Hepatocyte (in vitro differentiated cells): ENCODE measurements at regions not wholly inside any gene's neighbourhood (a gene's known extent, or its start where the extent isn't known, plus 50 kb on each side); places are given as distances from the start of the nearest gene placed in this dataset.

ENCODE experiments used
- DNase-seq: peaks from one replicate; pipeline ENCODE4 v3.0.0-alpha.2; 2016; ENCODE audit warnings: low spot score
- H2AFZ ChIP-seq: fragments of 200-600 bp; sonication (generic); 2 replicates; pipeline ENCODE4 v1.6.0; 2016; ENCODE audit warnings: antibody characterized with exemption, mild to moderate bottlenecking
- H3K27ac ChIP-seq: fragments of 200-600 bp; sonication (generic); 2 replicates; pipeline ENCODE4 v1.5.1; 2016; ENCODE audit warnings: mild to moderate bottlenecking
- H3K27me3 ChIP-seq: fragments of 200-600 bp; sonication (generic); 2 replicates; pipeline ENCODE4 v1.6.1; 2016
- H3K36me3 ChIP-seq: fragments of 200-600 bp; sonication (generic); replicated peaks from 2 replicates; pipeline ENCODE4 v1.5.1; 2016; ENCODE audit warnings: low read depth; ENCODE audit not compliant: insufficient read depth
- H3K4me1 ChIP-seq: fragments of 200-600 bp; sonication (generic); 2 replicates; pipeline ENCODE4 v1.5.1; 2016; ENCODE audit warnings: mild to moderate bottlenecking, moderate library complexity; ENCODE audit not compliant: insufficient read depth
- H3K4me2 ChIP-seq: fragments of 200-600 bp; sonication (generic); 2 replicates; pipeline ENCODE4 v1.6.0; 2016
- H3K4me3 ChIP-seq: fragments of 200-600 bp; sonication (generic); 2 replicates; pipeline ENCODE4 v1.5.1; 2016; ENCODE audit warnings: mild to moderate bottlenecking
- H3K79me2 ChIP-seq: fragments of 200-600 bp; sonication (generic); 2 replicates; pipeline ENCODE4 v1.6.0; 2017; ENCODE audit warnings: mild to moderate bottlenecking
- H3K9me2 ChIP-seq: fragments of 200-600 bp; sonication (generic); replicated peaks from 2 replicates; pipeline ENCODE4 v1.6.0; 2017; ENCODE audit warnings: mild to moderate bottlenecking; ENCODE audit not compliant: insufficient read depth
- H3K9me3 ChIP-seq: fragments of 200-600 bp; sonication (generic); 2 replicates; pipeline ENCODE4 v1.5.1; 2016; ENCODE audit warnings: low read depth, mild to moderate bottlenecking
- H4K20me1 ChIP-seq: fragments of 200-600 bp; sonication (generic); 2 replicates; pipeline ENCODE4 v1.6.0; 2016; ENCODE audit warnings: mild to moderate bottlenecking; ENCODE audit not compliant: insufficient read depth, poor library complexity, severe bottlenecking
- CTCF ChIP-seq: fragments of 200-600 bp; sonication (generic); IDR thresholded peaks from 2 replicates; pipeline ENCODE4 v1.5.1; 2016; ENCODE audit warnings: antibody characterized with exemption, mild to moderate bottlenecking; ENCODE audit not compliant: poor library complexity
- EZH2 ChIP-seq: fragments of 200-600 bp; sonication (generic); IDR thresholded peaks from 2 replicates; pipeline ENCODE4 v1.6.1; 2016; ENCODE audit warnings: antibody characterized with exemption, mild to moderate bottlenecking, borderline replicate concordance
- EZH2phosphoT487 ChIP-seq: fragments of 200-600 bp; sonication (generic); IDR thresholded peaks from one replicate; pipeline ENCODE4 v1.6.1; 2018; ENCODE audit warnings: antibody characterized with exemption, mild to moderate bottlenecking, low read depth, moderate library complexity; ENCODE audit not compliant: unreplicated experiment, severe bottlenecking
- WGBS: methylation state at CpG from one replicate; pipeline ENCODE4 v1.1.6; 2016; ENCODE audit warnings: low lambda C conversion rate; ENCODE audit errors: missing lambda C conversion rate; 5-methylcytosine and 5-hydroxymethylcytosine counted together

GRCh38 chr6:21438237-21438985 lies 155.1 kb upstream of the SOX4 start:
- no peaks in the 10 kb centered on the region for H3K4me1 ChIP-seq
- H4K20me1 ChIP-seq: no peaks in the 10 kb centered on the region
- DNase-seq: no peak
- no peaks in the 10 kb centered on the region for H3K36me3 ChIP-seq
- H3K79me2 ChIP-seq: no peaks in the 10 kb centered on the region
- TF ChIP-seq EZH2: no peak
- no peak for TF ChIP-seq CTCF
- TF ChIP-seq EZH2phosphoT487: no peak
- no peaks in the 10 kb centered on the region for H3K9me2 ChIP-seq
- WGBS: 91% methylated on average over 10 of the region's 10 CpGs
- H3K27me3 ChIP-seq: no peaks in the 10 kb centered on the region
- no peak overlapping the region for H2AFZ ChIP-seq
- H3K4me3 ChIP-seq: no peak overlapping the region
- H3K27ac ChIP-seq: no peak overlapping the region
- H3K9me3 ChIP-seq: no peaks in the 10 kb centered on the region
- H3K4me2 ChIP-seq: no peak overlapping the region

GRCh38 chr6:21438986-21439352 lies 154.6 kb upstream of the SOX4 start:
- 77% methylated on average over 2 of the region's 2 CpGs for WGBS
- no peak for TF ChIP-seq CTCF
- TF ChIP-seq EZH2phosphoT487: no peak
- TF ChIP-seq EZH2: no peak
- H3K27ac ChIP-seq: no peak overlapping the region
- H3K27me3 ChIP-seq: no peaks in the 10 kb centered on the region
- no peak for DNase-seq
- no peak overlapping the region for H3K4me3 ChIP-seq
- no peaks in the 10 kb centered on the region for H3K79me2 ChIP-seq
- no peaks in the 10 kb centered on the region for H3K9me3 ChIP-seq
- no peak overlapping the region for H3K4me2 ChIP-seq
- no peaks in the 10 kb centered on the region for H4K20me1 ChIP-seq
- no peaks in the 10 kb centered on the region for H3K36me3 ChIP-seq
- no peaks in the 10 kb centered on the region for H3K9me2 ChIP-seq
- H3K4me1 ChIP-seq: no peaks in the 10 kb centered on the region
- H2AFZ ChIP-seq: no peak overlapping the region

GRCh38 chr6:21441386-21441785 lies 152.2 kb upstream of the SOX4 start:
- no peaks in the 10 kb centered on the region for H3K27me3 ChIP-seq
- TF ChIP-seq CTCF: no peak
- TF ChIP-seq EZH2phosphoT487: no peak
- TF ChIP-seq EZH2: no peak
- no peaks in the 10 kb centered on the region for H3K9me2 ChIP-seq
- WGBS: 91% methylated on average over 6 of the region's 6 CpGs
- no peaks in the 10 kb centered on the region for H3K9me3 ChIP-seq
- H3K4me3 ChIP-seq: no peak overlapping the region
- H2AFZ ChIP-seq: no peak overlapping the region
- no peak overlapping the region for H3K4me2 ChIP-seq
- H3K4me1 ChIP-seq: no peaks in the 10 kb centered on the region
- H4K20me1 ChIP-seq: no peaks in the 10 kb centered on the region
- H3K79me2 ChIP-seq: no peaks in the 10 kb centered on the region
- H3K36me3 ChIP-seq: no peaks in the 10 kb centered on the region
- no peak for DNase-seq
- no peak overlapping the region for H3K27ac ChIP-seq
